ENCODE measurements at regions not wholly inside any gene's neighbourhood (a gene's known extent, or its start where the extent isn't known, plus 50 kb on each side); places are given as distances from the start of the nearest gene placed in this dataset.

DNA sequence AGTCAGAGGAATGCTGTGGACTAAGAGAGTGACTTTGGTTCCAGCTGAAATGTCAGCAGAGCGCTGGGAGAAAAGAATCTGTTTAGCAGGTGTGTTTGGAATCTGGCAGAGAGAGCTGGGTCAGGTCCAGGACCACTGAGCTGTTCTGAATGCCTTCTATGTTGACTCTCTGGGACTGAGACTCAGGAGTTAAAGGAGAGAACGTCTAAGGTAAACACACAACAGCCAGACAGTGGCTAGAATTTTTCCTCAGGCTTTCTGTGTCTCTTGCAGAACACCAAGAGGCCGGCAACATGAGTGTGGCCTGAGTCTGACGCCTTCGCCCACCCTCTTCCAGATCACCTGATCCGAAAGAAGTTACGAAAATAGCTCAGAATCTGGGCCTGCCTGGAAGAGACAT is 107.2 kb upstream of the ZNF462 start:
- DNase-seq (ENCODE audit: insufficient read length, low spot score) (no peak), FAIRE-seq (no peak)
- TF ChIP-seq, protein P1, sequence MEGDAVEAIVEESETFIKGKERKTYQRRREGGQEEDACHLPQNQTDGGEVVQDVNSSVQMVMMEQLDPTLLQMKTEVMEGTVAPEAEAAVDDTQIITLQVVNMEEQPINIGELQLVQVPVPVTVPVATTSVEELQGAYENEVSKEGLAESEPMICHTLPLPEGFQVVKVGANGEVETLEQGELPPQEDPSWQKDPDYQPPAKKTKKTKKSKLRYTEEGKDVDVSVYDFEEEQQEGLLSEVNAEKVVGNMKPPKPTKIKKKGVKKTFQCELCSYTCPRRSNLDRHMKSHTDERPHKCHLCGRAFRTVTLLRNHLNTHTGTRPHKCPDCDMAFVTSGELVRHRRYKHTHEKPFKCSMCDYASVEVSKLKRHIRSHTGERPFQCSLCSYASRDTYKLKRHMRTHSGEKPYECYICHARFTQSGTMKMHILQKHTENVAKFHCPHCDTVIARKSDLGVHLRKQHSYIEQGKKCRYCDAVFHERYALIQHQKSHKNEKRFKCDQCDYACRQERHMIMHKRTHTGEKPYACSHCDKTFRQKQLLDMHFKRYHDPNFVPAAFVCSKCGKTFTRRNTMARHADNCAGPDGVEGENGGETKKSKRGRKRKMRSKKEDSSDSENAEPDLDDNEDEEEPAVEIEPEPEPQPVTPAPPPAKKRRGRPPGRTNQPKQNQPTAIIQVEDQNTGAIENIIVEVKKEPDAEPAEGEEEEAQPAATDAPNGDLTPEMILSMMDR (IDR thresholded peaks at IDR 0.05; ENCODE audit: insufficient read depth, missing control alignments), result no peak

GRCh38 chr9:106757514-106757913 is 105.5 kb upstream of the ZNF462 start:
- TF ChIP-seq, protein P1 (IDR thresholded peaks at IDR 0.05; ENCODE audit: insufficient read depth, missing control alignments), result no peak
- FAIRE-seq (no peak), DNase-seq (ENCODE audit: insufficient read length, low spot score) (no peak)

GRCh38 chr9:106758911-106759310 is 104.1 kb upstream of the ZNF462 start:
- TF ChIP-seq, protein P1 (IDR thresholded peaks at IDR 0.05; ENCODE audit: insufficient read depth, missing control alignments), result no peak
- FAIRE-seq (no peak), DNase-seq (ENCODE audit: insufficient read length, low spot score) (no peak)

DNA sequence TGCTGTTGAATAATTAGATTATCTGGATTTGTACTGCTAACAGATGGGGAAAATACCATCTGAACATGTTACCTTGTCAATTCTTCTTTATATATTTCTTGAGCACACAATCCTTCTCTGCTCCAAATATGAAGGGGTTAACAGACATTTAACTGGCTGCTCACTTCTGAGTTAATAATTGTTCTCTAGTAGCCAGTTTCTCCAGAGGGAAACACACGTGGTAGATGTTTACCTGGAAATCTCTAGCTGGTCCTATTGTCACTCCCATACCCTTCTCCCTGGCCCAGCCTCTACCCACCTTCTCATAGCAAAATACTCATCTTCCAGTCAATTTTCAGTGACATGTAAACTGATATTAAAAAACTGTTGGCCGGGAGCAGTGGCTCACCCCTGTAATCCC is 101.5 kb upstream of the ZNF462 start:
- DNase-seq (ENCODE audit: insufficient read length, low spot score), result no peak
- TF ChIP-seq, protein P1 (IDR thresholded peaks at IDR 0.05; ENCODE audit: insufficient read depth, missing control alignments), result no peak
- no peak for FAIRE-seq

- TF ChIP-seq, protein P1 (IDR thresholded peaks at IDR 0.05; ENCODE audit: insufficient read depth, missing control alignments), result no peak
- DNase-seq (ENCODE audit: insufficient read length, low spot score), result no peak
- no peak for FAIRE-seq
Measured at GRCh38 chr9:106766616-106767015, 96.3 kb upstream of the ZNF462 start.

DNA sequence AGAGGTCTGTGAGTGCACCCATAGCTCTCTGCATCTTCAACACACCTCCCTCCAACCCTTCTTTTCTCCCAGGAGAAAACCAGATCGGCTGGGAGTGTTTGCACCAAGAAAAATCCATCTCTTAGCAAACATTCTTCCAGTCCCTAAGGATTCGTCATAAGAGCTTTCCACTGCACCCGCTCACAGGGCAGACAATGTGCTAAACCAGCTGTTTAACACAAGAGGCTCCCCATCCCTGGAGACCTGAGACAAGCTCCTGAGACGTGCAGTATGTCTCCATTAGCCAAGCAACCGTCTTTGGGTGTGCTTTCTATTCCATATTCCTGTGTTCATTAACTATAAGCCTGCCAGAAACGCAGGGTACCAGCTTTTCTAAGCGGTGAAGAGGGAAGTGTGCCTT is 93.6 kb upstream of the ZNF462 start:
- DNase-seq (ENCODE audit: insufficient read length, low spot score), result no peak
- FAIRE-seq, result no peak
- TF ChIP-seq, protein P1 (IDR thresholded peaks at IDR 0.05; ENCODE audit: insufficient read depth, missing control alignments), result no peak

- DNase-seq (ENCODE audit: insufficient read length, low spot score), result no peak
- FAIRE-seq, result no peak
- TF ChIP-seq, protein P1 (IDR thresholded peaks at IDR 0.05; ENCODE audit: insufficient read depth, missing control alignments), result no peak
Measured at GRCh38 chr9:106771608-106772007, 91.4 kb upstream of the ZNF462 start.
